ENCODE measurements at regions not wholly inside any gene's neighbourhood (a gene's known extent, or its start where the extent isn't known, plus 50 kb on each side); places are given as distances from the start of the nearest gene placed in this dataset.

- DNase-seq = no peak
Observed at GRCh38 chr3:73681198-73681597, 56.5 kb upstream of the PDZRN3 start.

- DNase-seq = no peak
Observed at GRCh38 chr3:73680391-73681095, 55.8 kb upstream of the PDZRN3 start.

GRCh38 chr3:73677336-73678024 lies 52.7 kb upstream of the PDZRN3 start:
- no peak for DNase-seq

Measured in fibroblast of skin of back (primary cell).